HG03066 (cell line): ENCODE measurements at regions not wholly inside any gene's neighbourhood (a gene's known extent, or its start where the extent isn't known, plus 50 kb on each side); places are given as distances from the start of the nearest gene placed in this dataset.

Source experiments
- ATAC-seq: cut with Tn5 transposase; IDR thresholded peaks from one replicate; pipeline ENCODE4 v1.9.1; 2021; ENCODE audit warnings: low read depth; ENCODE audit not compliant: unreplicated experiment

GRCh38 chr19:29457413-29457812, 68.4 kb upstream of the VSTM2B start:
- ATAC-seq: no peak

GRCh38 chr19:29467824-29468401, 57.9 kb upstream of the VSTM2B start:
- no peak for ATAC-seq

DNA sequence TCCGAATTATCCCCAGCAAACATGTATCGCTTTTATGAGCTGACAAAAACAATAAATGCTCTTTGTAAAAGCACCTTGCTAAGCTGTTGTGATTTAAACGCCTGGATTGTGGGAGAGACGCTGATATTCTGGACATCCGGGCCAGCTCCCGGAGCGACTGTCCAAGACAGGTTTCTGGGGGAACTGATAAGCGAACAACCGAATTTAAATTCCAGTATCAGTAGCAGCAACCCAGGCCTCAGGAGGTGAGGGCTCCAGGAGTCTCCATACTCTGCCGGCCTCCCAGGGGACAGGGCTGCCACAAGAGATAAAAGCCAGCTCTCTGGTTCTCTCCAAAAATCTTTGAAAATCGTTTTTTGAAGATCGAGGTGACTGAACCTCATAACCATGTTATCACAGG, 50.3 kb upstream of the VSTM2B start:
- ATAC-seq: no peak
